ENCODE measurements at regions not wholly inside any gene's neighbourhood (a gene's known extent, or its start where the extent isn't known, plus 50 kb on each side); places are given as distances from the start of the nearest gene placed in this dataset.

DNA sequence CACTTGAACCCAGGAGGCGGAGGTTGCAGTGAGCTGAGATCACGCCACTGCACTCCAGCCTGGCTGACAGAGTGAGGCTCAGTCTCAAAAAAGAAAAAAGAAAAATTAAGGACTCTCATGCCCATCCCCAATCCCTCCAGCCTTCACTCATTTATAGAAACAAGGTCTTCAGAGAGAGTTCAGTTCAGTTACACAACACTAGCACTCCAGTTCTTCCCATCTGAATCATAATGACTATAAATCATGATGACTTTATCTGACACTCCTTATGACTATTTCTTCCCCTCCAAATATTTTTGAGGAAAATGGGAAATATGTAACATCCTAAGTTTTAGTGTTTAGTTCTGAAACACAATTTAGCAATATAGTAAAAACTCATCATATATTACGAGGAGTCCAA lies 107.4 kb upstream of the LSM8 start:
- DNase-seq (ENCODE audit: low read depth): no peak

DNA sequence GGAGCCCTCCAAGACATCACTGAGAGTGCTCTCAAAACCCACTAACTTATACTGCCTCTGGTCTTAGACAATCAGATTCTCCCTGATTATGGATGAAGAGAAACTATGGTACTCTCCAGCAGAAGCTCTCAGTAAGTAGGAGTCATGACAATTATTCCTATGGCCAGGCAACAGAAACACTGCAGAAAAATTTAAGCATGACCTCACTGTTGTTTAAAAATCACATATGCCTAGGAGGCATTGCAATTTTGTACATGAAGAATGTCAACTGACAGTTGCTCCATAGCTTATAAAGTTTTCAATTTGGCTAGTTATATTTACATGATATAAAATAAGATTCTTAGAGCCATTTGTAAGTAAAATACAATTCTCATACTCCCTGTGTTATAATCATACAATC lies 105.9 kb upstream of the LSM8 start:
- DNase-seq (ENCODE audit: low read depth): no peak

DNA sequence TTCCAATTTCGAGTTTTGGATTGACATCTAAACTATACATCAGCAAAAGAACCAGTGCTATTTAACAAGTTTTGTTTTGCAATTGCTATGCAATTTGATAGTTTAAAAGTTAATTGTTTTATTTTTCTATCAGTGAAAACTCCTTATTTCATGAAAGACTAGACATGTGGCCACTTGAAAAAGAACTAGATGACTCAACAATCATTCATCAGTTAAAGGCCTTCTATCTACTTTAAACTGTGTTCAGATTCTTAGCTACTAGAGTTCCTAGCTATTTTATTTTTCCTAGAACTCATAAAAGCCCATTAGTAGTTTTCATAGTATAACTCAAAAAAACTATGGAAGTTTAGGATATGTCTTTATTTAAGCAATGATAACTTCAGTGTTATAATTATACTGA lies 104.6 kb upstream of the LSM8 start:
- DNase-seq (ENCODE audit: low read depth): no peak

DNA sequence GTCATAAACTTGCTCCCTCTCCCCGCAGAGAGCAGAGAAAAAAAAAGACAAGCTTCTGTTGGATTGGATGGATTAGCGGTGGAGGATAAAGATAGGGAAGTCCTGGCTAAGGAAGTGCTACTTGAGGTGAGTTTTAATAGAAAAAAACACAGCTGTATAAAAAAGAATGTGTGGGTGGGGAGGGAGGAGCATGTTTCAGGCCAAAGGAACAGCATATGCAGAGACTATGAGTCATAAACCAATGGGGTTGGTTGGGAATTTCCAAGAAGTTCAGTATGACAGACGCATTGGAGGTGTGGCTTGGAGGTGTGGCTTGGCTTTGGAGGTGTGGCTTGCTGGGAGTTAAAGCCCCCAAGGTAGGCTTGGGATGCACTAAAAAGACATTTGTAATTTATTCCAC lies 103.0 kb upstream of the LSM8 start:
- DNase-seq (ENCODE audit: low read depth): peak; percentile 62

DNA sequence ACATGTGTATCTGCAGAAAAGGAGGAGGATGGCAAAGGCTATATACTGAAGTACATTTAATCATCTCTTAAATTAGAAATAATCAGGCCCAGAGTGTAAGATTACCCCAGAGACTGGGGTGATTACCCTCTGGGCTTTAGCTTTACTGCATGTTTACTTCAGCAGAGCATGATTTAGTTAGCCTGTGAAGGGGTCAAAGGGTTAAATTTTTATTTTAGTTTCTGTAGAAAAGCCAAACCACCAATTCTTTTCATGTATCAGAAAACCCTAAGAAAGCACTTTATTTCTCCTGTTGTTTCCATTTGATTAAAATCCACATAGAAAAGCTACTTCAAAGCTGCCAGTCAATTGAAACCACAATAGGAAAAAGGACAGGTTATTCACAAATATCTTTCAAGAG lies 101.5 kb upstream of the LSM8 start:
- no peak for DNase-seq (ENCODE audit: low read depth)

DNA sequence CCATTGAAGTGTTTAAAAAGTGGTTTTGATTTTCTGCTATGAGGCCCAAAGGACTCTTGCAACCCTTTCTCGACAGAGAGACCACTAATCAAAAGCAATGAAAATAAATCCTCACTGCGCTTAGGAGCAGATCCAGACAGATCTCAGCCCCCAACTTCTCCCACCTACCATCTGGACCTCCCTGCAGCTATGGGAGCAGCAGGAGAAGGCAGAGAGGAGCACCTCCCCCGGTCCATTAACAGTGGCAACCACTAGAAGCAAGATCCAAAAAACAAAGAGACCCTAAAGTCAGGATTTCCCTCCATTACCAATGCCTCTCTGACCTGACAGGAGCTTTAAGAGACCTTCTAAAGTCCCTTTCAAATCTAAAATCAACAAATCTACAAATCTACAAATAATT lies 99.0 kb upstream of the LSM8 start:
- no peak for DNase-seq (ENCODE audit: low read depth)

DNA sequence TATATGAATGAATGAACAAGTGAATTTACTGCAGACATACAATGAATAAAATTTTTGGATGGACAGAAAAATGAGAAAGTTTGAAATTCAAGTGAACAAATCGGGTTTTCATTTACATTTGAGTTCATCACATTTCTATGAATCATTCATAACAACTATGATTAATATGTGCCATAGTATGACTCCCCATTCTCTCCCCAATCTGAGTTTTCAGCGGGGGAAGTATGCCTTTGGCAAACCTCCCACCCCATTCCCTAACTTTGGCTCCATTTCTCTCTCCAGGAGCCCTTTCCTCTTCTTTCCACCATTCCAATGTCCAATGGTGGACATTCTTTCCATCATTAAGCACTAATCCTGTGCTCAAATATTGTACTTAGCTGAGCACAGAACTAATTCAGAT lies 96.8 kb upstream of the LSM8 start:
- no peak for DNase-seq (ENCODE audit: low read depth)

DNA sequence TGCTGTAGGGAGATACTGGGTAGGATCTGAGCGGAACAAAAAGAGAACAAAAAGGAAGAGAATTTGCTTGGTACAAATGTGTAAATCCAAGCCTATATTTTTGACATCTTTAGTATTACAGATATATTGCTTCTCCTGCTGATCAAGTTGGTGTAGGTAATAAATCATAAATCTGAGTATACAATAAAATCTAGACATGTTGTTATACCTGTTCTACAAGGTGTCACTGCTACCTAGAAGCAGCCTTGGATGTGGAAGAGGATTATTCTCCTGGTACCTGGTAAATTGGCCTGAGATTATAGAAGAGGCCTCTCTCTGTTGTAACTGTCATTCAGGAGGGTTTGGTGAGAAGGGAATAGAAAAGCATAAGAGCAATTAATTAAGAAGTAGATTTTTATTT lies 89.9 kb upstream of the LSM8 start:
- no peak for DNase-seq (ENCODE audit: low read depth)

DNA sequence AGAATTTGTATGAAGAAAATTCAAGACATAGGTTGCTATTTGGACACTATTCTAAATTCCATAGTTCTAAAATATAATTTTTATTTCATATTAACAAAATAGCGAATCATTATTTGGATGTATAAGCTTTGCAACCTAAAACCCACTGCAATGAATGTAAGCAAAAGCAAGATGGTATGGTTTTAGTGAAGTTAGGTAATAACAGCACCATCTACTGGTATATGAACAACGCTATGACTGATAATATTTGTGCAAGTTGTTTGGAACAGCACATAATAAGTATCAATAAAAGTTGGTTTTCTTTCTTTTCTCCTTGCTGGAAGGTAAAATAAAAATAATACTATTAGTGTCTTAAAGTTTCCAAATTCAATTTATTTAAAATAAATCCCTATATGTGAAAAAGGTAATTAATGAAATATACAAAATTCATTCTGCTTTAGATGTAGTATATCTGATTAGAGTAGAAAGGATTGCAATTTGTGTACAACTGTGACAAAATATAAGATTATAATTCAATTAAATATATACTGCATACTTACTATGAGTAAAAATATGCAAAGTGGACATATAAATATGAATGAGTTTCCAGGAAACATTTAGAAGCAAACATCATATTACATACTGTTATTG lies 79.0 kb upstream of the LSM8 start:
- DNase-seq (ENCODE audit: low read depth): peak; percentile 17

DNA sequence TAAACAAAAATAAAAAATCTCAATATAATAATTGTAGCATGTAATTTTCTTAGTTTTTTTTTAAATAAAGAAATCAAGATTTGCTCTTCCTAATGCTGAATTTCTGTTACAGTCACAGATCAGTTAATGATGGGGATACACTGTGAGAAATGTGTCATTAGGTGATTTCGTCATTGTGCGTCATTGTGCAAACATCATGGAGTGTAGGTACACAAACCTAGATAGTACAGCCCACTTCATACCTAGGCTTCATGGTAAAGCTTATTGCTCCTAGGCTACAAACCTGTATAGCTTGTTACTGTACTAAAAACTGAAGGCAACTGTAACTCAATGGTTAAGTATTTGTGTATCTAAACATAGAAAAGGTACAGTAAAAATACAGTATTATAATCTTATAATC lies 74.4 kb upstream of the LSM8 start:
- no peak for DNase-seq (ENCODE audit: low read depth)

DNA sequence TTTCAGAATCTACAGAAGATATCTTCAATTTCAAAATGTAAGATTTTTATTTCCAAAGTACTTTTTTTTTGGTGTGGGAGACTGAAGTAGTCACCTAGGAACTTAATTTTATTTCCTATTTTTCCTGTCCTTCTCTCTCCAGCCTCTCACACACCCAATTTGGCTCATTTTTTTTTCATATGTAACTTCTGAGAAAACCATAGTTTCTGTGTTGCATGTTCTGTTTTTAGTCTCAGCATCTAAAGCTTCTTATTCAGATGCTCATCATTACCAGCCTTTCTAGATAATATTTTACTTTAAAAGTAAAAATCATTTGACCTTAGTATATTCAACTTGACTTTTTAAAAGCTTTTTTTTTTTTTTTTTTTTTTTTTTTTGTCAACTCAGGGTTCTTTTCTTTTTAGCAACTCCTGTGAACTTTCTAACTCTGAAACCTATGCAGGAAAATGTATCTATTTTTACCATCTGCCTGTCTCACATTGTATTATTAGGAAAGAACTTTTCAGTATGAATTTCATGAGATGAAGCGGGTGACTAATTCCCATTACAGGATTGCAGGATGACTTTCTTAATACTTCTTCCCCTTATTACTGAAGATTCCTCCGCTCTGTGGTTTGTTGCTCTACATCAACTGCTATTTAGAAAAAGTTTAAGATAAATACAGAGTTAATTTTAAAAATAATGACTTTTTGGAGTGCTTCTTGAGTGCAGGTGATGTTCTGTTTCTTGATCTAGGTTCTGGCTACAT lies 73.6 kb upstream of the LSM8 start:
- DNase-seq (ENCODE audit: low read depth): no peak

DNA sequence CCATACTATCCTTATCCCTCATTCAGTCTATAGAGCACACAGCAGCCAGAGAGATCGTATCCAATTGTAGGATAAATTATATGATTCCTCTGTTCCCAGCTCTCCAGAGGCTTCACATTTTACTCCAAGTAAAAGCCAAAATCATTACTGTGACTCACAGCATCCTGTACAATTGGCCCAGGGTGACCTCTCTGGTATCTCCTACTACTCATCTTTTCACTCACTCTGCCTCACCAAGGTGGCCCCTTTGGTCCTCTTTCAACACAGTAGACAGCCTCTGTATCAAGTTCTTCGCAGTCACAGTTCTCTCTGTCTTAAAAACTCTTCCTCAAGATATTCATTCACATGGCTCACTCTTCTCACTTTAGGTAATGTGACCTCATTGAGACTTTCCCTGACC lies 72.6 kb upstream of the LSM8 start:
- no peak for DNase-seq (ENCODE audit: low read depth)

DNA sequence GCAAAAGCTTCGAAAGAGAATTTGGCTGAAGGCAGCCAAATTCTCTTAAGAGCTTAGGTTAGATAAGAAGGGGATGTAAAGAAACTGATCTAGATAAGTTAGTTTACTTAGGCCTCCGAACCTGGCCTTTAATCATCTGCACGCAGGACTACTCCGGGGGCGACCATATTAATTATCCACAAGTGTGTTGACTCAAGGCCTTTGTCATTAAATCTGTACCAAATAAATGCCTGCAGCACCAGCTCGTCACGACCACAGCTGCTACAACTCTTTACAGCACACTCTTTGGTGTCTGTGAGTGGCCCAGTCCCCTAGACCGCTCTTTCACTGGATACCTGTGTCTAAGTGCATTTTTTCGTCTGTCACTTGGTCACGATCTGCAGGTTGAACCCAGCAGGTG lies 69.8 kb upstream of the LSM8 start:
- DNase-seq (ENCODE audit: low read depth): no peak

DNA sequence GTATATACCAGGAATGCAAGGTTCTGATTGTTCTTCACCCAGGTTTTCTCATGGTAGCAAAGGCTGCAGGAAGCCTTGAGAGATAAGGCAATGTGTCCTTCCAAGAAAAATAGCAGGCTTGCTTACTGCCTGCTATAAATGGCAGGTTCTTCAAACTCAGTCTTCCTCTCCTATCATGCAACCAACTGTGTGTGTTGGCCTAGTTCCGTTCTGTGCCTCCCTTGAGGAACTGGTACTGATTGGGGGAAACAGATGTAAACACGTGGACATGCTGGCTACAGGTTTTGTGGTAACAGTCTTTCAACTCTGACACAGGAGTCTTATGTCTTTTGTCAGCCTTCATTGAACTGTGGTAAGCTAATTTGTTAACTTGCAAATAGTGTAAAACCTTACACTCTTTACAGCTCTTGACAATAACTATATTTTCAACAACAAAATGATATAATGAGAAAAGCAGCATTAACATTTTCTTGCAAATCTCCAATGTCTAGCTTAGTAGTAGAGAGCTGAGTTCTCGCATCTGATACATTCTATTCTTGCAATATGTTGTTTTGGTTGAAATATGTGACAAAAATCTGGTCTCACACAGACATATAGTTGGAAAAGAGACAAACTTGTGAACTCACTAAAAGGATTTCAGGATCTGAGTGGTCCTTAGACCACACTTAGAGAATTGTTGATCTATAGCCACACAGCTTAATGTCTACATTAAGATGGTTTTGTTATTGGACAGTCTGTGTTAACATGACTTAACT lies 54.7 kb upstream of the LSM8 start:
- no peak for DNase-seq (ENCODE audit: low read depth)

DNA sequence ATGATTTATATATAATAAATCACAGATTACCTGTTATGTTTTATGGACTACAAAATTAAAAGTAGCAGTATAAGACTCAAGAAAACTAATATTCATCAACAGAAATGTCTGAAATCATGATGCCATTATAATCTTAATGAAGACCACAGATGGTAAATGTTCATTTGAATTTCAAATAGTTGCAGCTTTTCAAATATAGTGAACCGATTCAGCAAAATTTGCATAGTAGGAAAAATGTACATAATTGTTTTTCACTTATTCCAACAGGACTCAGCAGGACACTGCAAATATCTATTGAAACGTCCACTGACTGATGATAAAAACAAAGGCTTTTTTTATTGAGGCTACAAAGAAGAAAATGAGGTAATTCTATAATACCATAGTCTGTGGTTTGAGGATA lies 51.2 kb upstream of the LSM8 start:
- DNase-seq (ENCODE audit: low read depth): no peak

Data from myocyte (in vitro differentiated cells).